ENCODE measurements at regions not wholly inside any gene's neighbourhood (a gene's known extent, or its start where the extent isn't known, plus 50 kb on each side); places are given as distances from the start of the nearest gene placed in this dataset.

DNA sequence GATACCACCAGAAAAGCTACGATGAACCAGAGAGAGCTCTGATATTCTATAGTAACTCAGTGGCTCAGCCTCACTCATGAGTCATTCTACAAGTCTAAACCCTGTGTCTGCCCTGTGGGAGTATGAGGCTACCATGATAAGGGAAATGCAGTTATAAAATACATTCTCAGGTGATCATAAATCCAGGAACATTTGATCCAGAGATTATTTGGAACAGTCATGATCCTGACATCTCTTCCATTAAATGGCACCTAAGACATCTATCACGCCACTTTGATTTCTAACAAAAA, 202.6 kb upstream of the RASSF8 start:
- H3K36me3 Mint-ChIP-seq: no peaks in the 10 kb centered on the region
- no peaks in the 10 kb centered on the region for H3K9me3 Mint-ChIP-seq

DNA sequence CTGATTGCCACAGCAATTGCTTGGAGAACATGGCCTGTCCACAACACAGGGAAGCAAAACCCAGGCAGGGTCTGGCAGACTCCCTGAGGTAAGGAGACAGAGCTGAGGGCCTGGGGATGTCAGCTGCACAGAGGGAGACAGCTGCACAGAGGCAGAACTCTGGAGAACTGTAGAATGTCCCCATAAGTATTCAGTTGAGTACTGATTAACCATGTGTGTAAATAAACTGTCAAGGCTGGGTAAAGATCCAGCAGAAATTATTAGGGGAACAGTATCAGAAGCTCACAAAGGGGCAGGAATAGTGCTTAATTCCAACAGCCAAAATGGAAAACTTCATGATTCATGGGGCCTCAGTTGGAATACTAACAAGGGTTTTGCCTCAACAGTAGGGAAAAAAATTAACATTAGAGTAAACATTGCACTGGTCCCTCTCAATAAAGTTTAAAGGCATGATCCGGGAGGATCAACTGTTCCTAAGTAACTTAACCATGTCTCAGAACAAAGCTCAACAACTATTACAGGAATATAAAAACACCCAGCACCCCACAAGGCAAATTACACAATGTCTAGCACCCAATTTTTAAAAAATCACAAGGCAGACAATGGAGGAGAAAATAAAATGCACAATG, 201.3 kb upstream of the RASSF8 start:
- ATAC-seq: no peak
- no peaks in the 10 kb centered on the region for H3K9me3 Mint-ChIP-seq
- no peak for DNase-seq (ENCODE audit: low spot score in 2 of 2)

More for the DNA sequence above, 202.6 kb upstream of the RASSF8 start:
- DNase-seq (ENCODE audit: low spot score in 2 of 2) (no peak), ATAC-seq (no peak)
- no peak overlapping the region for H3K27ac Mint-ChIP-seq

DNA sequence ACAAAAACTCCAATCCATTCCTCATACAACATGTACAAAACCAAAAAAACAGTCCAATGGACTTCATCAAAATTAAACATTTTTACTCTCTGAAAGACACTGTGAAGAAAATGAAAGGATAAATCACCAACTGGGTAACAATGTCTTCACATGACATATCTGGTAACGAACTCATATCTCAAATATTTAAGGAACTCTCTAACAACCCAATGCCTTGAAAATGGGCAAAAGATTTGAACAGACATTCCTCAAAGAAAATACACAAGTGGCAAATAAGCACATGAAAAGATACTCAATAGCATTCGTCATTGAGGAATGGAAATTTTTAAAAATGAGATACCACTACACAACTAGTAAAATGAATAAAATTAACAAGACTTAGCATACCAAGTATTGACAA, 198.7 kb upstream of the RASSF8 start:
- ATAC-seq: no peak

More for the DNA sequence above, 201.3 kb upstream of the RASSF8 start:
- H3K36me3 Mint-ChIP-seq: no peaks in the 10 kb centered on the region
- no peak overlapping the region for H3K27ac Mint-ChIP-seq

DNA sequence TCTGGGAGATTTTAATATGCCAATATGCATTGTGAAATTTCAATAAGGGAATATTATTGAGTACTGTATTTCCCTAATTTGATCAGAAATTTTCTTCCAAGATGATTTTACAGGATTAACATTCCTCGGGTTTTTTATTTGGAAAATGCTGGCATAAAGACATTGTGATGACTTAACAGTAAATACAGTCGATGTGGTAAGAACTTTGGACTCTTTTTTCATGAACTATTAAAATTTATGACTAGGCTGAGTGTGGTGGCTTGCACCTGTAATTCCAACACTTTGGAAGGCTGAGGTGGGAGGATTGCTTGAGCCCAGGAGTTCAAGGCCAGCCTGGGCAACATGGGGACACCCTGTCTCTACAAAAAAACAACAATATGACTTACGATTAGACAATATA, 197.1 kb upstream of the RASSF8 start:
- no peak for ATAC-seq
- no peak for DNase-seq (ENCODE audit: low spot score in 2 of 2)
- Mint-ChIP-seq H3K27ac (no peak overlapping the region), H3K9me3 (no peaks in the 10 kb centered on the region), H3K36me3 (no peaks in the 10 kb centered on the region)

More for the DNA sequence above, 198.7 kb upstream of the RASSF8 start:
- Mint-ChIP-seq H3K9me3 (no peaks in the 10 kb centered on the region), H3K36me3 (no peaks in the 10 kb centered on the region), H3K27ac (no peak overlapping the region)
- no peak for DNase-seq (ENCODE audit: low spot score in 2 of 2)

DNA sequence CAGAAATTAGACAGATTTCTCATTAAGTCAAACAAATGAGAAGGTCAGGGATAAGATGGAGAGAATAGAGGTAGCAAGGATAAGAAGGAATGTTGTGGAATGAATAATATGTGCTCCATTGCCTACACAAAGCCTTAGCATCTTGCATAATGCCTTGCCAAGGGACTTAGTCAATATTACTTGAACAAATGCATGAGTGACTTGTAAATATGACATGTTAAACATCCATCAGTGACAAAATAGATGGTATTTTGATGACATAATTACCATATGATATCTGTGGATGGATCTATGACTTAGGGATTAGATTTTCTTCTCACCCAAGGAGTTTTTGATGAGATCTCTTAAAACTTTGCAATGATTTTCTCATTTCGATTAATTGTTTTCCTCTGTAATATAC, 194.1 kb upstream of the RASSF8 start:
- DNase-seq (ENCODE audit: low spot score in 2 of 2) (no peak), ATAC-seq (no peak)
- Mint-ChIP-seq H3K9me3 (no peaks in the 10 kb centered on the region), H3K27ac (no peak overlapping the region), H3K36me3 (no peaks in the 10 kb centered on the region)

DNA sequence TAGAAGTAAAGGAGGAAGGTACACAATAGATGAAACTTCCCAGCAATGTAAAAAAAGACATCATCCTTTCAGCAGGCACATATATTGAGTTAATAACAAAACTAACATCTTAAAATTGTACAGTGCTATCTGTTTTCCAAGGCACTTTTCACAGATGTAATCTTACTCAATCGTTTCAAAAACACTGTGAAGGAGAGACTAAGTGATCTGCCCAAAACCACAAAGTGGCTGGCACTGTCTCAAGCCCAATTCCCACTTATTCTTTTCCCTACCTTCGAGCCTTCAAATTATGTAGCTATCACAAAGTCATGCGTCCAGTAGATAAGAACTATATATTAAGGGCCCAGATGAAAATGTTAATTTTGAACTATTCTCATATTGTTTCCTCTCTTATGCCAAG, 193.6 kb upstream of the RASSF8 start:
- no peak overlapping the region for H3K27ac Mint-ChIP-seq
- H3K36me3 Mint-ChIP-seq: no peaks in the 10 kb centered on the region
- no peaks in the 10 kb centered on the region for H3K9me3 Mint-ChIP-seq
- DNase-seq (ENCODE audit: low spot score in 2 of 2): no peak
- ATAC-seq: no peak

DNA sequence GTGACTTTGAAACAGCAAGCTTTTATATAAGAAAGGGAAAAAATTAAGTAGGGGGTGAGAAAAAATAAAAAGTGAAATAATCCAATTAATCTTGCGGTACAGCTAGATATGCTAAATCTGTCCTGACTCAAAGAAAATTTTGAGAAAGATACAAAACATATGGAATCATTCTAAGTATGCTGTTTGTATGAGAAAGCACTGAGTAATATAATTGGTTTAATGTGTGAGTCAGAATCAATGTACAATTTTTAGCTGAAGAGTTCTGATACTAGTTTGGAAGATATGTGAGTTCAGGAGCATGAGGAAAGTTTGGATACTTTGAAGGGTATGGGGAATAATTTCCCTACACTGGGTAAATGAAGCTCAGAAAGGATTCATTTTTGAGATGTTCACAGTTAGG, 190.9 kb upstream of the RASSF8 start:
- no peaks in the 10 kb centered on the region for H3K9me3 Mint-ChIP-seq
- DNase-seq (ENCODE audit: low spot score in 2 of 2) (no peak), ATAC-seq (no peak)
- H3K27ac Mint-ChIP-seq: no peak overlapping the region
- no peaks in the 10 kb centered on the region for H3K36me3 Mint-ChIP-seq

DNA sequence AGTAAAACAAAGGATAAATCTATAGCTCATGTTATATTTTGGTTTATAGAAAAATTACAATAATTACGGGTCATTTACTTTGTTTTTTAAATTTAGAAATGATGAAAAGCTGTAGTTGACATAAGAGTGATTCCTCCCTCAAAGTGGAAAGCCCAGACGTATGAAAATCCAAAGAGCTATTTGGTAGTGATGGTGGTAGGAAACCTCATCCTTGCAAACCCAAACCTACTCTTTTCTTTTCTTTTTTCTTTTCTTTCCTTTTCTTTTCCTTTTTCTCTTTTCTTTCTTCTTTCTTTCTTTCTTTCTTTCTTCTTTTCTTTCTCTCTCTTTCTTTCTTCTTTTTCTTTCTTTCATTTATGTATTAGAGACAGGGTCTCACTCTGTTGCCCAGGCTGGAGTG, 190.3 kb upstream of the RASSF8 start:
- ATAC-seq: no peak
- no peaks in the 10 kb centered on the region for H3K36me3 Mint-ChIP-seq
- H3K9me3 Mint-ChIP-seq: no peaks in the 10 kb centered on the region
- DNase-seq (ENCODE audit: low spot score in 2 of 2): no peak
- no peak overlapping the region for H3K27ac Mint-ChIP-seq

DNA sequence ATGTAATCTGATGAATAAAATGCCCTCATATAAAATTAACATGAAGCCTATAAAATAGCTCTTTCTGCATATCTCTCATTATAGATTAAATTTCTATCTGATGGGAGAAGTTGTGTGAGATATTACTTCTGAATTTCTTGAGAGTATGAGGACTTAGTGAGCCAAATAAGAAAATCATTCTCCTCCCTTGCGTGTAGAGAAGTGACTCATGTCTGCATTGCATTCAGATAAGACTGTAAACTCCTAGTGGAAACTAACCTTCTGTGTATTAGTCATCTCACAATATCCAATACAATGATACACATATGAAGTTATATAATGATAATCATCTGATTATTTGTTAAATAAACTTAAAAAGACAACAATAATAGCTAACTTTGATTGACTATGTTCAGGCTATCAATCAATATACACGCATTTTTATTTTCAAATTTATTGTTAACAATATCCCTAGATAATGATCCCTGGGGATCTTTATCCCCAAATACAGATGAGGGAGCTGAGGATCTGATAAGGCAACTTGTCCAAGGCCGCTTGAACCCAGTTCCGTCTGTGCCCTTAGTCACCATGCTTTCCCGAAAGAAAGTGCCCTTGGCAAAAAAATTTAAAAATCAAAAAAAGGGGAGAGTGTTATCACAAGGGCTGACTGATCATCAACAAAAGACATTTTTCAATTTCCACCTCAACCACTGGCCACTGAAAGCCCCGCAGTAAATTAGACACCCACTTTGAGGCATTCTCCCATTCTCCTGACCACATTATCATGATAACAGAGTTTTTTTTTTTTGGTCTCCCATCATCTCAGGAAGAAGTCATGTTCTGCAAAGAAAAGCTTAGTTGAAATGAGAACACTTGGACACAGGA, 189.2 kb upstream of the RASSF8 start:
- H3K36me3 Mint-ChIP-seq: no peaks in the 10 kb centered on the region

DNA sequence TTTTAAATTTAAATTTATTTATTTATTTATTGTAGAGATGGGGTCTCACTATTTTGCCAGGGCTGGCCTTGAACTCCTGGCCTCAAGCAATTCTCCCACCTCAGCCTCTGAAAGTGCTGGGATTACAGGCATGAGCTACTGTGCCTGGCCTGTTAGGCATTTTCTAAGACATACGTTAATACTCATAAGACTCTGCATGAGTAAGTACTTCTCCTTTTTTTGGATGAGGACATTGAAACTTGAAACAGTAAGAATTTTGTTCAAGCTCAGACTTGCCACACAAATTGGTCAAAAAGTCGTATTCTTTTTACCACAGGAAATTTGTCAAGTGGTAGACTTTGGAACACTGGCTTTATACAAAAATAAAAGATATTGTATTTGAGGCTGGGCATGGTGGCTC, 187.4 kb upstream of the RASSF8 start:
- ATAC-seq (no peak), DNase-seq (ENCODE audit: low spot score in 2 of 2) (no peak)
- no peaks in the 10 kb centered on the region for H3K36me3 Mint-ChIP-seq
- no peaks in the 10 kb centered on the region for H3K9me3 Mint-ChIP-seq
- H3K27ac Mint-ChIP-seq: no peak overlapping the region

More for the DNA sequence above, 189.2 kb upstream of the RASSF8 start:
- ATAC-seq: no peak
- no peaks in the 10 kb centered on the region for H3K9me3 Mint-ChIP-seq
- H3K27ac Mint-ChIP-seq: no peak overlapping the region
- no peak for DNase-seq (ENCODE audit: low spot score in 2 of 2)

DNA sequence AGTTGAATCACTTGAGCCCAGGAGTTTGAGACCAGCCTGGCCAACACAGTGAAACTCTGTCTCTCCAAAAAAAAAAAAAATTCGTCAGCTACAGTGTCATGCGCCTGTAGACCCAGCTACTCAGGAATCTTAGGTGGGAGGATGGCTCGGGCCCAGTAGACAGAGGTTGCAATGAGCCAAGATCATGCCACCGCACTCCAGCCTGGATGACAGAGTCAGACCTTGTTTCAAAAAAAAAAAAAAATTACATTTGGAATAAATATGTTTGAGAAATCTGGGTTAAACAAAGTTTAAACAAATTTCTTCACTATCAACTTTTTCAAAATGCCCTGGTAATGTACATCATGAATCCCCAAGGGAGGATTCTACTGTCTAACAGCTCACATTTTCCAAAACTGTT, 187.0 kb upstream of the RASSF8 start:
- no peaks in the 10 kb centered on the region for H3K9me3 Mint-ChIP-seq
- H3K36me3 Mint-ChIP-seq: no peaks in the 10 kb centered on the region
- no peak overlapping the region for H3K27ac Mint-ChIP-seq
- DNase-seq (ENCODE audit: low spot score in 2 of 2) (no peak), ATAC-seq (no peak)

DNA sequence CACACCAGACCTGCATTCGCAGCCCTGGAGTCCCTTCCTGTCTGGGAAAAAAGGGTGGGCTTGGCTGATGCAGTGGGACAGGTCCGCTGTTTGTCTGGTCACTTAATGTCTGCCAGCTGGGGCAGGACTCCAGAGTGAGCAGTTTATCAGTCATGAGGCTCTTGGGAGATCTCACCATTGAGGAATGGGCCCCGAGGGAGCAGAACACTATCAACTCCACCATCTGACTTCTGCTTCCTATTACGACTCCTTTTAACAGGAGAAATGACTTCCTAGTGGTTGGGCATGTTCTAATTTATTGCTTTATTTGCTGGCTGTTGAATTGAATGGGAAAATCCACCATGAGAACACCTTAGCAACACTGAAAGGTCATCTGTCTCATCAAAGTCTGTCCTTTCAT, 182.5 kb upstream of the RASSF8 start:
- ATAC-seq (no peak), DNase-seq (ENCODE audit: low spot score in 2 of 2) (no peak)
- no peaks in the 10 kb centered on the region for H3K9me3 Mint-ChIP-seq
- no peak overlapping the region for H3K27ac Mint-ChIP-seq
- H3K36me3 Mint-ChIP-seq: no peaks in the 10 kb centered on the region

DNA sequence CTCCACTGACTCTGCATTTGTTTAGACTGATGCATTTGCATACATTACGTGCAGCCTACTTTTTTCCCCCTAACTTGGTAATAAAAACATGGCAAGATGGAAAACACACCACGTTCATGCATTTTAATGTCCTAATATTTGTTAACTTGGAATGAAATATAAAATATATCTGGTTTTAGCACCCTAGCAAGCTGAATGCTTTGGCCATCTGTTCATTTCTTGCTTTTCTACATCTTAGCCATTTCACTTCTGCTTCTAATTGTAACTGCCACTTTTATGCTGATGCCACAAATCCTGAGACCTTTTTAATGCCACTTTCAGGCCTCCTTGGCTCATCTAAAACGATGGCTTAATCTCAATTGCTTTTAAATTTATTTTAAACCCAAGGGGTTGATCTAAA, 177.7 kb upstream of the RASSF8 start:
- no peak for ATAC-seq
- no peak for DNase-seq (ENCODE audit: low spot score in 2 of 2)
- H3K27ac Mint-ChIP-seq: no peak overlapping the region
- H3K36me3 Mint-ChIP-seq: no peaks in the 10 kb centered on the region
- no peaks in the 10 kb centered on the region for H3K9me3 Mint-ChIP-seq

DNA sequence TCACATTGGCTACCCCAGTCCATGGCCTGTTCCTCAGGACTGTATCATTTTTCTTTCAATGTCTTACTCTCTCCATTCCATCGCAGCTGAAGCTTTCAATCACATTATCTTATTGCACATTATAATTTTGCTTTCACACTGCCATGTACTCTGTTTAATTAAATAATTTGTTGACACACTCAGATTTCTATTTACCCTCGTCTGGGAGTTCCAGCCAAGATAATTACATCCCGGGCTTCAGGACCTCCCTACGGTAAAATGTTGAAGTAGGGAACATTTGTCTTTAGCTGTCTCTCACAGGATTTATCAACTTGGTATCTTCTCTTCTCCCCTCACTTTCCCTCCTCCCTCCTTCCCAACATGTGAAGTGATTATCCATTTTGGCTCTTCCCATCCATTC, 177.2 kb upstream of the RASSF8 start:
- Mint-ChIP-seq H3K27ac (no peak overlapping the region), H3K36me3 (no peaks in the 10 kb centered on the region), H3K9me3 (no peaks in the 10 kb centered on the region)
- ATAC-seq (no peak), DNase-seq (ENCODE audit: low spot score in 2 of 2) (no peak)

DNA sequence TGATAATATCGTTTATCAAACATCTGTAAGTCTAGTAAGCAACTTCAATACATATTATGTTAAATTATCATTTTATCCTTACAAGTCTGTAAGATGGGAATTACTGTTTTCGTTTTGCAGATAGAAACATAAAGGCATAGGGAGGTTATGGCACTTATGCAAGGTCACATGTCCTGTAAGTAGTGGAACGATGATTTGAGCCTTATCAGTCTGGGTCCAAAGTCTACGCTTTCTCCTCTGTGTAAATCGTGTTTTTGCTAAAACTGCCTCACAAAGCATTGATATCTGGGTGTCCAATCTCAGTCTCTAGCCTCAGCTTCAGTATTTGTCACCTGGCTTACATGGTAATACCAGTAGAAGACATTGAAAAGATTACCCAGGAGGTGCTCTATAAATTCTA, 174.9 kb upstream of the RASSF8 start:
- Mint-ChIP-seq H3K36me3 (no peaks in the 10 kb centered on the region), H3K9me3 (no peaks in the 10 kb centered on the region), H3K27ac (no peak overlapping the region)
- no peak for ATAC-seq
- DNase-seq (ENCODE audit: low spot score in 2 of 2): no peak

DNA sequence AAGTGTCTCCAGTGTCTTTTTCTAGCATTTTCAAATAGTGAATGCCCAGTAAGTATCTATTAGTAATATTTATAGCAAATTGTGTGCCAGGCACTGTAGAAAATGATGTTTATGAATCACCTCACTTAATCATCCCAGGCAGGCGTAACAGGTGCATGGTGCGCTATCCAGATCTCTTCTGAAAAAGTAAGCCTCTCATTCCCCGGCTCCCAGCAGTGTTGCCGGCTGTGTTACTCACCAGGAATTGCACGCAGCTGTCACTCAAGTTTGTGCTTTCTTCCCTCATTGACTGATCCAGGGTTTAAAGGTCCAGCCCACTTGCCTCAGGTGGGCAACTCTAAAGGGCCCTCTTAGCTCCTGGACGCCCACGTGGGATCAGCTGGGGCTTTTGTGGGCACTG, 173.8 kb upstream of the RASSF8 start:
- no peaks in the 10 kb centered on the region for H3K9me3 Mint-ChIP-seq
- no peak for ATAC-seq
- DNase-seq (ENCODE audit: low spot score in 2 of 2): no peak
- no peaks in the 10 kb centered on the region for H3K36me3 Mint-ChIP-seq
- H3K27ac Mint-ChIP-seq: no peak overlapping the region

DNA sequence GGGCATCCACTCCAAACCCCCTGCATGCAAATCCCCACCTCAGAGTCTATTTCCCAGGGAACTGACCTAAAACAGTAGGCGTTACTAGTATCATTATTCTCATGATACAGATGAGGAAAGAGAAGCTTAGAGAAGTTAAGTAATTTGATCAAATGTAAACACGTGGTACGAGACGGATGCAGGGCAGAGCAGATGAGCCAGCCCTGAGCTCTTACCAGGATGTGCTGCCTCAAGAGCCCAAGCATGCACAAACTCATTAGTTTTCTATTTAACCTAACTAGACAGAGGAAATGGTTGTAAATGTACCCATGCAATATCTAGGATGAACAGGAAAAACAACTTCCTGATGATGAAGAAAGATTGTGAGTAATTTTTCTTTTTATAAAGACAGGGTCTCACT, 173.3 kb upstream of the RASSF8 start:
- ATAC-seq (no peak), DNase-seq (ENCODE audit: low spot score in 2 of 2) (no peak)
- Mint-ChIP-seq H3K27ac (no peak overlapping the region), H3K36me3 (no peaks in the 10 kb centered on the region), H3K9me3 (no peaks in the 10 kb centered on the region)

DNA sequence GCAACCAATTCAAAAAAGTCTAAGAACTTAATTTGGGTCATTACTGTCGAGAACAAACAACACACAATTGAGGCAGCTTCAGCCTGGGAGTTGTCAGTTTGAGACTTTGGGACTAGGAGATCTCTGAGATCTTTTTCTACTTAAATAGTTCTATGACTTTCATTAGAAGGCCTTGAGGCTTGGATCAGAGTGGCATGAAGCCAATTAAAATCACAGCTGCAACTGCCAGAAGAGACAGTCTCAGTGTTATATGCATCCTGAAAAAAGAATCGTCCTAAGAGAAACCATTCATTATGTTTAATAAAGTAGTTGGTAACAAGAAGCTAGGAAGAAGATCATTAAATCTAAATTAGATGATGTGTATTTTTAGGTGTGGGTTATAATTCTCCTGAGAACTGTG, 170.8 kb upstream of the RASSF8 start:
- DNase-seq (ENCODE audit: low spot score in 2 of 2) (no peak), ATAC-seq (no peak)
- Mint-ChIP-seq H3K27ac (no peak overlapping the region), H3K9me3 (no peaks in the 10 kb centered on the region), H3K36me3 (no peaks in the 10 kb centered on the region)

Data from activated naive CD4-positive, alpha-beta T cell treated with anti-CD3 and anti-CD28 coated beads, Interleukin-2, amount 50 U/mL, for 72 hours (primary cell).